ENCODE measurements at regions not wholly inside any gene's neighbourhood (a gene's known extent, or its start where the extent isn't known, plus 50 kb on each side); places are given as distances from the start of the nearest gene placed in this dataset.

- TF ChIP-seq POLR2A (IDR thresholded peaks at IDR 0.05; ENCODE audit: low read depth, low read length) (no peak), POLR2AphosphoS5 (IDR thresholded peaks at IDR 0.05; ENCODE audit: low read depth, low read length) (no peak)
Observed at GRCh38 chr5:74361406-74362358, 278.8 kb downstream of the ENC1 start.
